Cardiac muscle cell (in vitro differentiated cells and primary cell): ENCODE measurements at regions not wholly inside any gene's neighbourhood (a gene's known extent, or its start where the extent isn't known, plus 50 kb on each side); places are given as distances from the start of the nearest gene placed in this dataset.

Experiments used
- DNase-seq, 2 donors: peaks; one replicate each; pipeline versions ENCODE4 v3.0.0 to v3.0.0-alpha.2; 2010 to 2017; ENCODE audit warnings: low read depth in 1 of 2, low spot score in 1 of 2
- H3K27ac ChIP-seq: fragments of 200-600 bp; sonication (generic); 2 replicates; pipeline ENCODE4 v1.5.1; 2016
- H3K27me3 ChIP-seq: fragments of 200-600 bp; sonication (generic); 2 replicates; pipeline ENCODE4 v1.6.0; 2016; ENCODE audit warnings: control low read depth
- H3K36me3 ChIP-seq: fragments of 200-600 bp; sonication (generic); 2 replicates; pipeline ENCODE4 v1.5.1; 2016; ENCODE audit warnings: control low read depth
- H3K4me1 ChIP-seq: fragments of 200-600 bp; sonication (generic); 2 replicates; pipeline ENCODE4 v1.8.1; 2017; ENCODE audit warnings: low read depth, mild to moderate bottlenecking, mixed run types
- H3K4me3 ChIP-seq: fragments of 200-600 bp; sonication (generic); 2 replicates; pipeline ENCODE4 v1.5.1; 2016; ENCODE audit warnings: mild to moderate bottlenecking
- H3K9me3 ChIP-seq: fragments of 200-600 bp; sonication (generic); 2 replicates; pipeline ENCODE4 v1.5.1; 2017; ENCODE audit warnings: low read depth, mild to moderate bottlenecking, control low read depth
- TF ChIP-seq, protein P1 (sequence below): IDR thresholded peaks from 2 replicates; pipeline ENCODE4 v1.5.1; 2012; ENCODE audit warnings: low read depth, mild to moderate bottlenecking, low read length

GRCh38 chr1:73761559-73761958 is 436.4 kb downstream of the LRRIQ3 start:
- TF ChIP-seq, protein P1, sequence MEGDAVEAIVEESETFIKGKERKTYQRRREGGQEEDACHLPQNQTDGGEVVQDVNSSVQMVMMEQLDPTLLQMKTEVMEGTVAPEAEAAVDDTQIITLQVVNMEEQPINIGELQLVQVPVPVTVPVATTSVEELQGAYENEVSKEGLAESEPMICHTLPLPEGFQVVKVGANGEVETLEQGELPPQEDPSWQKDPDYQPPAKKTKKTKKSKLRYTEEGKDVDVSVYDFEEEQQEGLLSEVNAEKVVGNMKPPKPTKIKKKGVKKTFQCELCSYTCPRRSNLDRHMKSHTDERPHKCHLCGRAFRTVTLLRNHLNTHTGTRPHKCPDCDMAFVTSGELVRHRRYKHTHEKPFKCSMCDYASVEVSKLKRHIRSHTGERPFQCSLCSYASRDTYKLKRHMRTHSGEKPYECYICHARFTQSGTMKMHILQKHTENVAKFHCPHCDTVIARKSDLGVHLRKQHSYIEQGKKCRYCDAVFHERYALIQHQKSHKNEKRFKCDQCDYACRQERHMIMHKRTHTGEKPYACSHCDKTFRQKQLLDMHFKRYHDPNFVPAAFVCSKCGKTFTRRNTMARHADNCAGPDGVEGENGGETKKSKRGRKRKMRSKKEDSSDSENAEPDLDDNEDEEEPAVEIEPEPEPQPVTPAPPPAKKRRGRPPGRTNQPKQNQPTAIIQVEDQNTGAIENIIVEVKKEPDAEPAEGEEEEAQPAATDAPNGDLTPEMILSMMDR, result no peak
- H3K27ac ChIP-seq, result no peak overlapping the region

DNA sequence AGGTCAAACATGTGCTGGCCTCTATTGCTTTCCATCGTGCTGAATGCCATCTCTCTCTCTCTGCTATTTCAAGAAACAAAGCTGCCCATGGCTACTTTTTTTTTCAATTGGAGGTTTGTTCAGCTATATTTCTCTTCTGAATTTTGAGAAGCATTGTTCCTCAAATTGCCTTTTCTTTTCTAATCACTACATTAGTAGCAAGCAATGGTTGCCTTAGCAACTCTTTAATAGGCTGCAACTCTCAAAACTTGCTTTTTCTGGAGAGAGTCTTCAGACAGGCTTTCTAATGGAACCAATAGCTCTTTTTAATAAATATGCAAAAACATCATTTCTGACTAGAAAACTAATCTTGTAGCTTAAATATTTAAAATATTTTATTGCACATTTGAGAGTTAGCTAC is 439.0 kb downstream of the LRRIQ3 start:
- Histone ChIP-seq H3K4me1 (no peaks in the 10 kb centered on the region), H3K9me3 (no peaks in the 10 kb centered on the region)
- TF ChIP-seq, protein P1, result no peak

More at GRCh38 chr1:73761559-73761958, 436.4 kb downstream of the LRRIQ3 start:
- Histone ChIP-seq H3K4me1 (no peaks in the 10 kb centered on the region), H3K36me3 (no peaks in the 10 kb centered on the region), H3K9me3 (no peaks in the 10 kb centered on the region), H3K4me3 (no peak overlapping the region), H3K27me3 (no peaks in the 10 kb centered on the region)
- no peak for DNase-seq

GRCh38 chr1:73756817-73757216 is 441.2 kb downstream of the LRRIQ3 start:
- no peaks in the 10 kb centered on the region for H3K27me3 ChIP-seq
- H3K4me3 ChIP-seq, result no peak overlapping the region
- no peaks in the 10 kb centered on the region for H3K4me1 ChIP-seq
- TF ChIP-seq, protein P1, result no peak
- no peaks in the 10 kb centered on the region for H3K36me3 ChIP-seq
- no peak for DNase-seq
- no peak overlapping the region for H3K27ac ChIP-seq
- H3K9me3 ChIP-seq, result no peaks in the 10 kb centered on the region

More for the DNA sequence above, 439.0 kb downstream of the LRRIQ3 start:
- Histone ChIP-seq H3K36me3 (no peaks in the 10 kb centered on the region), H3K4me3 (no peak overlapping the region), H3K27me3 (no peaks in the 10 kb centered on the region), H3K27ac (no peak overlapping the region)
- DNase-seq, result no peak

DNA sequence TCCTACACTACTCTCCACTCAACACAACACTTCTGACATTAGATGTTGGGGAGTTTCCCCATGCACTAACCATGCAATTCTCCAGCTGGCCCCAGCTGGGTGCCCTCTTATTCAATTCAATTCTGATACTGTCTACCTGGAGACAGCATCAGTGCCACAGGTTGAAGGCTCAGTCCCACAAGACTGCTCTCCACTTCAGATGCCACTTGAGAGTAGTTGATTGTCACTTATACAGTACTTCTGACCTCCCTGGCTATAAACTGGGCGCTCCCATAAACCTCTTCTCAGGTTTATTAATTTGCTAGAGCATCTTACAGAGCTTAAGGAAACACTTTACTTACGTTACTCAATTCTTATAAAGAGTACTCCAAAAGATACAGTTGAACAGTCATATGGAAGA is 442.3 kb downstream of the LRRIQ3 start:
- TF ChIP-seq, protein P1, result no peak
- Histone ChIP-seq H3K27me3 (no peaks in the 10 kb centered on the region), H3K36me3 (no peaks in the 10 kb centered on the region), H3K27ac (no peak overlapping the region), H3K9me3 (no peaks in the 10 kb centered on the region), H3K4me1 (no peaks in the 10 kb centered on the region), H3K4me3 (no peak overlapping the region)
- DNase-seq, result no peak

- no peaks in the 10 kb centered on the region for H3K27me3 ChIP-seq
- H3K9me3 ChIP-seq, result no peaks in the 10 kb centered on the region
- TF ChIP-seq, protein P1, result no peak
- no peak for DNase-seq
- no peaks in the 10 kb centered on the region for H3K36me3 ChIP-seq
- no peak overlapping the region for H3K4me3 ChIP-seq
- no peak overlapping the region for H3K27ac ChIP-seq
- H3K4me1 ChIP-seq, result no peaks in the 10 kb centered on the region
Observed at GRCh38 chr1:73749996-73750395, 448.0 kb downstream of the LRRIQ3 start.

GRCh38 chr1:73744985-73745384 is 453.0 kb downstream of the LRRIQ3 start:
- DNase-seq, result no peak
- Histone ChIP-seq H3K36me3 (no peaks in the 10 kb centered on the region), H3K4me1 (no peaks in the 10 kb centered on the region), H3K27me3 (no peaks in the 10 kb centered on the region), H3K4me3 (no peak overlapping the region), H3K27ac (no peak overlapping the region), H3K9me3 (no peaks in the 10 kb centered on the region)
- TF ChIP-seq, protein P1, result no peak
